BJ (cell line): ENCODE measurements at regions not wholly inside any gene's neighbourhood (a gene's known extent, or its start where the extent isn't known, plus 50 kb on each side); places are given as distances from the start of the nearest gene placed in this dataset.

Source experiments
- CTCF ChIA-PET: fragments of 350-600 bp; formaldehyde crosslinking; extraction: SDS; loops from one replicate; lab custom pipeline; 2021; ENCODE audit warnings: antibody characterized with exemption, inconsistent platforms; lab: Yijun Ruan, JAX
- POLR2A ChIA-PET: fragments of 300-600 bp; sonication (Branson Sonifier 250); formaldehyde crosslinking; extraction: SDS; loops from one replicate; lab custom pipeline; 2021; ENCODE audit warnings: antibody characterized with exemption; lab: Charles Lee
- DNase-seq: peaks from one replicate; pipeline ENCODE4 v3.0.0-alpha.2; 2011; ENCODE audit warnings: low read depth
- H3K27me3 ChIP-seq: 2 replicates; pipeline ENCODE4 v1.6.0; 2011; ENCODE audit warnings: low read length; ENCODE audit not compliant: control insufficient read depth, insufficient read depth
- H3K36me3 ChIP-seq: 2 replicates; pipeline ENCODE4 v1.5.1; 2011; ENCODE audit warnings: low read length; ENCODE audit not compliant: control insufficient read depth, insufficient read depth
- H3K4me3 ChIP-seq: 2 replicates; pipeline ENCODE4 v1.5.1; 2011; ENCODE audit warnings: low read depth, mild to moderate bottlenecking, control low read depth, low read length
- TF ChIP-seq, protein P1 (sequence below): IDR thresholded peaks from 2 replicates; pipeline ENCODE4 v1.5.1; 2011; ENCODE audit warnings: low read depth, mild to moderate bottlenecking, control low read depth, inconsistent platforms, low read length, moderate library complexity; ENCODE audit not compliant: insufficient read depth

DNA sequence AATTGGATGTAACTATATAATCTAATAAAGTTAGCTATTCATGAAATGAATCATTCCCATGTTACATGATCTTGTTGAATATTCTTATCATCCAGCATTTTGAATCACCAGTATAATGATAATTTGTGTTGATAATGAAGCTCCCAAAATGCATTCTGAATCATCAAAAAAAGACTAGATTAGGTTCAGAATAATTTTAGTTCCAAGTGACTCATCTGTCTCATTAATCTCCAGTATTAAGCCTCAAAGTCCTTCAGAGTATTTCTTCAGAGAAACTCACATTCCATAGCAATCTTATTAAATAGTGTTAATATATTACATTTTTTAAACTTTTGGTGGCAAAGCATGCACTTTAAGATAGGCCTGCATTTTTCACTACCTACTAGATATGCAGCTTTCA lies 207.5 kb downstream of the SLITRK5 start:
- TF ChIP-seq, protein P1, sequence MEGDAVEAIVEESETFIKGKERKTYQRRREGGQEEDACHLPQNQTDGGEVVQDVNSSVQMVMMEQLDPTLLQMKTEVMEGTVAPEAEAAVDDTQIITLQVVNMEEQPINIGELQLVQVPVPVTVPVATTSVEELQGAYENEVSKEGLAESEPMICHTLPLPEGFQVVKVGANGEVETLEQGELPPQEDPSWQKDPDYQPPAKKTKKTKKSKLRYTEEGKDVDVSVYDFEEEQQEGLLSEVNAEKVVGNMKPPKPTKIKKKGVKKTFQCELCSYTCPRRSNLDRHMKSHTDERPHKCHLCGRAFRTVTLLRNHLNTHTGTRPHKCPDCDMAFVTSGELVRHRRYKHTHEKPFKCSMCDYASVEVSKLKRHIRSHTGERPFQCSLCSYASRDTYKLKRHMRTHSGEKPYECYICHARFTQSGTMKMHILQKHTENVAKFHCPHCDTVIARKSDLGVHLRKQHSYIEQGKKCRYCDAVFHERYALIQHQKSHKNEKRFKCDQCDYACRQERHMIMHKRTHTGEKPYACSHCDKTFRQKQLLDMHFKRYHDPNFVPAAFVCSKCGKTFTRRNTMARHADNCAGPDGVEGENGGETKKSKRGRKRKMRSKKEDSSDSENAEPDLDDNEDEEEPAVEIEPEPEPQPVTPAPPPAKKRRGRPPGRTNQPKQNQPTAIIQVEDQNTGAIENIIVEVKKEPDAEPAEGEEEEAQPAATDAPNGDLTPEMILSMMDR: no peak
- H3K36me3 ChIP-seq: no peaks in the 10 kb centered on the region
- ChIA-PET POLR2A (no interaction called here), CTCF (no interaction called here)
- DNase-seq: no peak
- no peak overlapping the region for H3K4me3 ChIP-seq
- H3K27me3 ChIP-seq: no peaks in the 10 kb centered on the region

DNA sequence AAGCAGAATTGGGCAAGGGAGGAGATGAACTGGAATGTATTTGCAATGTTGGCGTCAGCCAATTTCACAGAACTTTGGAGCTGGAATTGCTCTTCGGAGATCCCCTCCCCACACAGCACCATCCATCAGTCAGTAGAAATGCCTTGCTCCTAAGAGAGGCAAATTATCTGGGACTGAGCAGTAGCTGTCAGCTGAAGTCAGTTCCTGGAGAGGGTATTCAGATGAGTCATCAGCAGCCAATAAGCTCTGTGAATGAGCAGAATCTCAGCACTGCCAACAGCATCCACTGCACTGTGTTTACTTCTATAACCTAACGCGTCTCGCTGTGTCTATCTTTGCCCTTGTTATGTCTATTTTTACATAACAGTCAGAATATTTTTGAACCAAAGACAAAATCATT lies 213.7 kb downstream of the SLITRK5 start:
- TF ChIP-seq, protein P1: no peak
- DNase-seq: no peak
- H3K4me3 ChIP-seq: no peak overlapping the region
- H3K27me3 ChIP-seq: no peaks in the 10 kb centered on the region
- ChIA-PET POLR2A (no interaction called here), CTCF (no interaction called here)
- no peaks in the 10 kb centered on the region for H3K36me3 ChIP-seq

DNA sequence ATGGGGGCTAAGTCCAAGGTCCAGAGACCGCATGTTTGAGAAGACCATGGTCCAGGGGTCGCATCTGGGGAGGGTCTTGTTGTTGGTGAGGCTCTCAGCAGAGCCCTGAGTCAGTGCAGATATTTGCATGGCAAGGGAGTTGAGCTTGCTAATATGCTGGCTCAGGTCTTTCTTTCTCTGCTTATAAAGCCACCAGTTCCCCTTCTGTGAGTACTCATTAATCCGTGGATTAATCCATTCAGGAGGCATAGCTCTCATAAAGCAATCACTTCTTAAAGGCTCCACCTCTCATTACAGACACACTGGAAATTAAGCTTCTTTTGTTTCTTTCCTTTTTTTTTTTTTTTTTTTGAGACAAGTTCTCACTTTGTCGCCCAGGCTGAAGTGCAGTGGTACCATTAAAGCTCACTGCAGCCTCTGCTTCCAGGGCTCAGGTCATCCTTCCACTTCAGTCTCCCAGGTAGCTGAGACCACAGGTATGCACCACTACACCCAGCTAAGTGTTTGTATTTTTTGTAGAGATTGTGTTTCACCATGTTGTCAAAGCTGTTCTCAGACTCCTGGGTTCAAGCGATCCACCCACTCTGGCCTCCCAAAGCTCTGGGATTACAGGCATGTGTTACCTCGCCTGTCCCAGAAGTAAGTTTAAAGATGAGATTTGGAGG lies 216.4 kb downstream of the SLITRK5 start:
- no peak for DNase-seq
- no peaks in the 10 kb centered on the region for H3K27me3 ChIP-seq
- TF ChIP-seq, protein P1: no peak
- no peaks in the 10 kb centered on the region for H3K36me3 ChIP-seq
- no peak overlapping the region for H3K4me3 ChIP-seq
- CTCF ChIA-PET: no interaction called here
- POLR2A ChIA-PET: no interaction called here

DNA sequence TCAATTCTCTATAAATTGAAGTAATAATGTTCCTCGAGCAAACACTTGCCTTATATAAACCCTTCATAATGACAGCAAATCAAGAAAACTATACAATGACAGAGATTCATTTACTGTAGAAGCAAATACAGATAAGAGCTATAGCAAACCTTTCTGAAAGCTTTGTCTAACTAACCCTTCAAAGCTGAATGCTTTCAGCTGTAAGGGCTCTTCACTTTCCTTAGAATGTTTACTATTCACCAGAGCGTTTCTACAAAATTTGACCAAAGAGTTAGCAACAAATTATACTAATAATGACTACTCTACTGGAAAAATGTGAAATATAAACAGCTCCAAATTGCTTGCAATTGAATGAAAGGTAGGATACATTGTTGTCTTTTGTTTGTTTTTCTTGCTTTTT lies 218.1 kb downstream of the SLITRK5 start:
- ChIA-PET CTCF (interaction anchor here (0.7 kb wide), 1 partner anchor 100 kb away, joined by 3 read pairs; no protein-coding TSS in a partner anchor), POLR2A (no interaction called here)
- no peak overlapping the region for H3K4me3 ChIP-seq
- no peaks in the 10 kb centered on the region for H3K27me3 ChIP-seq
- no peaks in the 10 kb centered on the region for H3K36me3 ChIP-seq
- no peak for DNase-seq
- TF ChIP-seq, protein P1: no peak

DNA sequence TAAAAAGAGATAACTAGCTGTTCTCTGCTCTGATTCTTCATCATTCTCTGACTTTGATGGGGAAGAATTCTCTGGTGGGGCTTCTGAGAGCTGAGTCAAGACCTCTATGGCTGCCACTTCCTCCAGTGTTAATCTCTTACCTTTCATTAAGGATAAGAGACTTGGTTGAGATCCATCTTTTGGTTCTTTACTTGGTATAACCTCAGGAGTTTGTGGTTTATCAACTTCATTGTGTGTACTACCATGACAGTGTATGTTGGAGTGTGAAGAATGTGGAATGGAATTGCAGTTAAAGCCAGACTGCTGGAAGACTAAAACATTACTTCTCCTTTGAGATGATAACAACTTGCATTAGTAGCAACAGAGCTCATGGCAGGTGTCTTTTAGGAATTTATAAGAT lies 222.0 kb downstream of the SLITRK5 start:
- H3K4me3 ChIP-seq: no peak overlapping the region
- TF ChIP-seq, protein P1: no peak
- no peaks in the 10 kb centered on the region for H3K36me3 ChIP-seq
- ChIA-PET CTCF (no interaction called here), POLR2A (no interaction called here)
- no peaks in the 10 kb centered on the region for H3K27me3 ChIP-seq
- no peak for DNase-seq
